Peyer's patch (tissue), 4 donors: ENCODE measurements at regions not wholly inside any gene's neighbourhood (a gene's known extent, or its start where the extent isn't known, plus 50 kb on each side); places are given as distances from the start of the nearest gene placed in this dataset.
"Not testable (repeated sequence)": the region's sequence is repeated elsewhere in the genome, so short reads cannot be mapped to it uniquely, and the experiment has no call there.

Source experiments
- DNase-seq, 3 donors: peaks; one replicate each; pipeline ENCODE4 v3.0.0-alpha.2; 2017 to 2019
- H3K27ac ChIP-seq, 4 donors: fragments of 200-600 bp; sonication (generic); one replicate each; pipeline ENCODE4 v1.5.1; 2016 to 2019
- H3K27me3 ChIP-seq, 2 donors: fragments of 200-600 bp; sonication (generic); one replicate each; pipeline ENCODE4 v1.5.1; 2019
- H3K36me3 ChIP-seq, 3 donors: fragments of 200-600 bp; sonication (generic); one replicate each; pipeline ENCODE4 v1.5.1; 2016 to 2019
- H3K4me1 ChIP-seq, 4 donors: fragments of 200-600 bp; sonication (generic); one replicate each; pipeline ENCODE4 v1.5.1; 2016 to 2019
- H3K4me3 ChIP-seq, 4 donors: fragments of 200-600 bp; sonication (generic); 1 replicate in 3 of 4; 2 replicates in 1 of 4; pipeline ENCODE4 v1.5.1; 2016 to 2019; ENCODE audit warnings: mild to moderate bottlenecking in 1 of 4
- H3K9me3 ChIP-seq, 4 donors: fragments of 200-600 bp; sonication (generic); one replicate each; pipeline ENCODE4 v1.5.1; 2016 to 2019; ENCODE audit warnings: mild to moderate bottlenecking in 1 of 4
- POLR2A ChIP-seq, 2 donors: fragments of 450-650 bp; IDR thresholded peaks; one replicate each; pipeline ENCODE4 v1.5.1; 2017; ENCODE audit warnings: antibody characterized with exemption in 2 of 2, mild to moderate bottlenecking in 2 of 2, moderate library complexity in 2 of 2
- TF ChIP-seq, protein P1 (sequence below), 6 experiments: fragments of 450-650 bp in 4 of 6; fragments of 200-600 bp in 2 of 6; sonication (generic) in 1 of 6; IDR thresholded peaks; one replicate each; pipeline ENCODE4 v1.5.1; 2017 to 2019; ENCODE audit warnings: antibody characterized with exemption in 6 of 6, mild to moderate bottlenecking in 3 of 6, moderate library complexity in 1 of 6

- H3K27me3 ChIP-seq: no peaks in the 10 kb centered on the region
- DNase-seq: no peak
Measured at GRCh38 chr12:88866881-88867280, 286.6 kb upstream of the KITLG start.

GRCh38 chr12:88865537-88865936 is 285.3 kb upstream of the KITLG start:
- Histone ChIP-seq H3K27ac (no peak overlapping the region), H3K36me3 (no peaks in the 10 kb centered on the region), H3K9me3 (no peaks in the 10 kb centered on the region), H3K4me3 (no peak overlapping the region), H3K27me3 (no peaks in the 10 kb centered on the region), H3K4me1 (no peaks in the 10 kb centered on the region)
- TF ChIP-seq, protein P1, sequence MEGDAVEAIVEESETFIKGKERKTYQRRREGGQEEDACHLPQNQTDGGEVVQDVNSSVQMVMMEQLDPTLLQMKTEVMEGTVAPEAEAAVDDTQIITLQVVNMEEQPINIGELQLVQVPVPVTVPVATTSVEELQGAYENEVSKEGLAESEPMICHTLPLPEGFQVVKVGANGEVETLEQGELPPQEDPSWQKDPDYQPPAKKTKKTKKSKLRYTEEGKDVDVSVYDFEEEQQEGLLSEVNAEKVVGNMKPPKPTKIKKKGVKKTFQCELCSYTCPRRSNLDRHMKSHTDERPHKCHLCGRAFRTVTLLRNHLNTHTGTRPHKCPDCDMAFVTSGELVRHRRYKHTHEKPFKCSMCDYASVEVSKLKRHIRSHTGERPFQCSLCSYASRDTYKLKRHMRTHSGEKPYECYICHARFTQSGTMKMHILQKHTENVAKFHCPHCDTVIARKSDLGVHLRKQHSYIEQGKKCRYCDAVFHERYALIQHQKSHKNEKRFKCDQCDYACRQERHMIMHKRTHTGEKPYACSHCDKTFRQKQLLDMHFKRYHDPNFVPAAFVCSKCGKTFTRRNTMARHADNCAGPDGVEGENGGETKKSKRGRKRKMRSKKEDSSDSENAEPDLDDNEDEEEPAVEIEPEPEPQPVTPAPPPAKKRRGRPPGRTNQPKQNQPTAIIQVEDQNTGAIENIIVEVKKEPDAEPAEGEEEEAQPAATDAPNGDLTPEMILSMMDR (IDR thresholded peaks at IDR 0.05): no peak
- TF ChIP-seq POLR2A (IDR thresholded peaks at IDR 0.05): no peak
- no peak for DNase-seq

More at GRCh38 chr12:88866881-88867280, 286.6 kb upstream of the KITLG start:
- TF ChIP-seq POLR2A (IDR thresholded peaks at IDR 0.05): no peak
- TF ChIP-seq, protein P1 (IDR thresholded peaks at IDR 0.05): no peak
- H3K4me1 ChIP-seq: no peaks in the 10 kb centered on the region
- H3K4me3 ChIP-seq: no peak overlapping the region
- H3K36me3 ChIP-seq: no peaks in the 10 kb centered on the region
- no peaks in the 10 kb centered on the region for H3K9me3 ChIP-seq
- no peak overlapping the region for H3K27ac ChIP-seq

DNA sequence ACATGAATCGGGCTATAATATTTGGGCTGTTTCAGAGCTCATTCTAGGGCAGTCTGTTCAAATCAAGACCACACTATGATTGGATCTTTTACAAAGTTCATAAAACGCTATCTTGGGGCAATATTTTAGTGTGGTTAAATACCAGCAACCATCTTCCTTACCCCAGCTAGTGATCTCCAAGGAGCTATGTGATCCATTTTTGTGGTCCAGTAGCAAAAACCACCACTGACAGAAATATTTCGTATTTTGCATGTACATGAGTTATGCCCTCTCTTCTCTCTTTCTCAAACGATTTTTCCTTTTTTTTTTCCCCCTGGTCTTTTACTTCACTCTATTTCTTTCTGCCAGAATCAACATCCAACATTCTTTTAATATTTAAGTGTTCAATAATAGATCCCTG is 280.6 kb upstream of the KITLG start:
- Histone ChIP-seq H3K4me1 (no peaks in the 10 kb centered on the region), H3K9me3 (no peaks in the 10 kb centered on the region), H3K36me3 (no peaks in the 10 kb centered on the region), H3K4me3 (no peak overlapping the region), H3K27me3 (no peaks in the 10 kb centered on the region), H3K27ac (no peak overlapping the region)
- DNase-seq: no peak
- no peak for TF ChIP-seq POLR2A (IDR thresholded peaks at IDR 0.05)
- TF ChIP-seq, protein P1 (IDR thresholded peaks at IDR 0.05): no peak

DNA sequence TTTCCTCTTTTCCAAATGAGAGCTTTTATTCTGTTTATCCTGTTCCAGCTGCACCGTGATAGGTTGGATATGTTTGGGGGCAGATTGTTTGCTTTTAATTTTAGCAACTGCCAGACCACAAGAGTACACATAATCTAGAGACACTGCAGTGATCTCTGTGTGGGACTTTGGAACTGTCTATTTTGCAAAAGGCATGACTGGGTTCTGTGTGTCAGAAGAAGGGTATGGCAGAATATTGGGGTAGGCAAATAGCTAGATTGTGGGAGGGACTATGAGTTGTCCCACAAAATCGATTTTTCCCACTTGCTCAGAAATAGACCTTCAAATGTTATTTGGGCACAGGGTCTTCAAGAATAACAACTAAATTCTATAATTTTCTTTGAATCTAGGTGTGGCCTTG is 275.9 kb upstream of the KITLG start:
- TF ChIP-seq POLR2A (IDR thresholded peaks at IDR 0.05): no peak
- TF ChIP-seq, protein P1 (IDR thresholded peaks at IDR 0.05): no peak
- no peaks in the 10 kb centered on the region for H3K27me3 ChIP-seq
- H3K27ac ChIP-seq: no peak overlapping the region
- no peaks in the 10 kb centered on the region for H3K9me3 ChIP-seq
- no peaks in the 10 kb centered on the region for H3K4me1 ChIP-seq
- no peaks in the 10 kb centered on the region for H3K36me3 ChIP-seq
- H3K4me3 ChIP-seq: no peak overlapping the region
- no peak for DNase-seq

DNA sequence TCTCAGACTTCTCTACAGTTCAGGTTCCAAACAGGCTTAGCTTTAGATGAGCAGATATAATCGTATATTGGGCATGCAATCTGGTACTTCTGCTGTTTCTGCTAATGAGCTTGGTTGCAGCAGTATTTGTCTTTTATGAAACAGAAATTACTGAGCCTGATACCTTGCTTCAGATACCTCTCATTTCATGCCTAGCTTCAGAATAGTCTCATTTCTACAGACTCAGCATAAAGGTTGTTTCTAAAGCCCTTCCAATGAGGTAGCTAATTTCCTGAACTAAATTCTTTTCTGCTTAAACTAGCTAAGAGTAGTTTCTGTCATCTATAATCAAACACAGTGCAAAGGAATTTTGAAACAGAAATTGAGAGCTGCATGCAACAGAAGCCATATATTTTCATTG is 275.0 kb upstream of the KITLG start:
- no peaks in the 10 kb centered on the region for H3K4me1 ChIP-seq
- H3K36me3 ChIP-seq: no peaks in the 10 kb centered on the region
- no peaks in the 10 kb centered on the region for H3K27me3 ChIP-seq
- TF ChIP-seq, protein P1 (IDR thresholded peaks at IDR 0.05): no peak
- no peak for TF ChIP-seq POLR2A (IDR thresholded peaks at IDR 0.05)
- no peak overlapping the region for H3K4me3 ChIP-seq
- no peak overlapping the region for H3K27ac ChIP-seq
- H3K9me3 ChIP-seq: no peaks in the 10 kb centered on the region
- no peak for DNase-seq

- no peaks in the 10 kb centered on the region for H3K9me3 ChIP-seq
- no peak overlapping the region for H3K4me3 ChIP-seq
- H3K27ac ChIP-seq: no peak overlapping the region
- DNase-seq: no peak
- no peaks in the 10 kb centered on the region for H3K4me1 ChIP-seq
- no peaks in the 10 kb centered on the region for H3K36me3 ChIP-seq
- no peaks in the 10 kb centered on the region for H3K27me3 ChIP-seq
- TF ChIP-seq, protein P1 (IDR thresholded peaks at IDR 0.05): no peak
- TF ChIP-seq POLR2A (IDR thresholded peaks at IDR 0.05): no peak
Measured at GRCh38 chr12:88854260-88854659, 274.0 kb upstream of the KITLG start.

DNA sequence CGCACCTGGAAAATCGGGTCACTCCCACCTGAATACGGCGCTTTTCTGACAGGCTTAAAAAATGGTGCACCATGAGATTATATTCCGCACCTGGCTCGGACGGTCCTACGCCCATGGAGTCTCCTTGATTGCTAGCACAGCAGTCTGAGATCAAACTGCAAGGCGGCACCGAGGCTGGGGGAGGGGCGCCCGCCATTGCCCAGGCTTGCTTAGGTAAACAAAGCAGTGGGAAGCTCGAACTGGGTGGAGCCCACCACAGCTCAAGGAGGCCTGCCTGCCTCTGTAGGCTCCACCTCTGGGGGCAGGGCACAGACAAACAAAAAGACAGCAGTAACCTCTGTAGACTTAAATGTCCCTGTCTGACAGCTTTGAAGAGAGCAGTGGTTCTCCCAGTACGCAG is 267.0 kb upstream of the KITLG start:
- not testable (repeated sequence) for H3K4me1 ChIP-seq, H3K27me3 ChIP-seq, H3K9me3 ChIP-seq, H3K36me3 ChIP-seq, DNase-seq, H3K4me3 ChIP-seq, H3K27ac ChIP-seq
